GM21423 (cell line): ENCODE measurements at regions not wholly inside any gene's neighbourhood (a gene's known extent, or its start where the extent isn't known, plus 50 kb on each side); places are given as distances from the start of the nearest gene placed in this dataset.
"Not testable (repeated sequence)": the region's sequence is repeated elsewhere in the genome, so short reads cannot be mapped to it uniquely, and the experiment has no call there.

Experiments
- ATAC-seq: cut with Tn5 transposase; IDR thresholded peaks from one replicate; pipeline ENCODE4 v1.9.1; 2021; ENCODE audit warnings: mild to moderate bottlenecking, moderate library complexity; ENCODE audit not compliant: unreplicated experiment

- ATAC-seq: peak; percentile 80
Observed at GRCh38 chr4:162497564-162498167, 333.9 kb upstream of the FSTL5 start.

GRCh38 chr4:162494935-162495334, 331.1 kb upstream of the FSTL5 start:
- ATAC-seq: no peak

GRCh38 chr4:162485486-162485885, 321.7 kb upstream of the FSTL5 start:
- no peak for ATAC-seq

GRCh38 chr4:162475246-162475645, 311.4 kb upstream of the FSTL5 start:
- no peak for ATAC-seq

- ATAC-seq: no peak
Observed at GRCh38 chr4:162469977-162470376, 306.2 kb upstream of the FSTL5 start.

GRCh38 chr4:162465356-162465755, 301.6 kb upstream of the FSTL5 start:
- ATAC-seq: not testable (repeated sequence)

- no peak for ATAC-seq
Observed at GRCh38 chr4:162461952-162462351, 298.2 kb upstream of the FSTL5 start.

- no peak for ATAC-seq
Observed at GRCh38 chr4:162458051-162458450, 294.3 kb upstream of the FSTL5 start.

GRCh38 chr4:162457071-162457865, 293.5 kb upstream of the FSTL5 start:
- ATAC-seq: no peak

GRCh38 chr4:162456106-162456505, 292.3 kb upstream of the FSTL5 start:
- ATAC-seq: no peak

GRCh38 chr4:162450531-162451035, 286.8 kb upstream of the FSTL5 start:
- ATAC-seq: no peak

- ATAC-seq: no peak
Observed at GRCh38 chr4:162443510-162443909, 279.7 kb upstream of the FSTL5 start.

- no peak for ATAC-seq
Observed at GRCh38 chr4:162442128-162442527, 278.3 kb upstream of the FSTL5 start.

- no peak for ATAC-seq
Observed at GRCh38 chr4:162422312-162422711, 258.5 kb upstream of the FSTL5 start.

- ATAC-seq: no peak
Observed at GRCh38 chr4:162410854-162411253, 247.1 kb upstream of the FSTL5 start.

GRCh38 chr4:162409048-162409447, 245.2 kb upstream of the FSTL5 start:
- no peak for ATAC-seq

- ATAC-seq: no peak
Observed at GRCh38 chr4:162408309-162408708, 244.5 kb upstream of the FSTL5 start.

GRCh38 chr4:162406637-162407365, 243.0 kb upstream of the FSTL5 start:
- no peak for ATAC-seq

- no peak for ATAC-seq
Observed at GRCh38 chr4:162403932-162404331, 240.1 kb upstream of the FSTL5 start.

- no peak for ATAC-seq
Observed at GRCh38 chr4:162403419-162403818, 239.6 kb upstream of the FSTL5 start.

GRCh38 chr4:162401021-162401420, 237.2 kb upstream of the FSTL5 start:
- ATAC-seq: no peak

GRCh38 chr4:162392946-162393345, 229.1 kb upstream of the FSTL5 start:
- no peak for ATAC-seq
